Ishikawa (cell line): ENCODE measurements at regions not wholly inside any gene's neighbourhood (a gene's known extent, or its start where the extent isn't known, plus 50 kb on each side); places are given as distances from the start of the nearest gene placed in this dataset.

Experiments used
- CEBPB ChIP-seq: IDR thresholded peaks from 2 replicates; pipeline ENCODE4 v1.6.1; 2012
- CREB1 ChIP-seq: IDR thresholded peaks from 2 replicates; pipeline ENCODE4 v1.6.1; 2012; ENCODE audit warnings: low read depth
- EGR1 ChIP-seq: IDR thresholded peaks from 2 replicates; pipeline ENCODE4 v1.6.1; 2012
- EP300 ChIP-seq: IDR thresholded peaks from 2 replicates; pipeline ENCODE4 v1.6.1; 2012; ENCODE audit warnings: borderline replicate concordance
- FOXM1 ChIP-seq: IDR thresholded peaks from 2 replicates; pipeline ENCODE4 v1.6.1; 2012; ENCODE audit warnings: low read depth, borderline replicate concordance
- NFIC ChIP-seq: IDR thresholded peaks from 2 replicates; pipeline ENCODE4 v1.6.1; 2012
- RAD21 ChIP-seq: IDR thresholded peaks from 2 replicates; pipeline ENCODE4 v1.6.1; 2012; ENCODE audit warnings: low read depth
- TAF1 ChIP-seq: IDR thresholded peaks from 2 replicates; pipeline ENCODE4 v1.6.1; 2012; ENCODE audit warnings: low read depth, mild to moderate bottlenecking
- TCF12 ChIP-seq: IDR thresholded peaks from 2 replicates; pipeline ENCODE4 v1.6.1; 2012; ENCODE audit warnings: low read depth
- TEAD4 ChIP-seq: IDR thresholded peaks from 2 replicates; pipeline ENCODE4 v1.6.1; 2012
- YY1 ChIP-seq: IDR thresholded peaks from 2 replicates; pipeline ENCODE4 v1.6.1; 2012; ENCODE audit warnings: low read depth
- ZBTB7A ChIP-seq: IDR thresholded peaks from 2 replicates; pipeline ENCODE4 v1.6.1; 2012; ENCODE audit warnings: low read depth
- TF ChIP-seq, protein P1 (sequence below): IDR thresholded peaks from 2 replicates; pipeline ENCODE4 v1.6.1; 2012
- TF ChIP-seq, protein P2 (sequence below): IDR thresholded peaks from 2 replicates; pipeline ENCODE4 v1.6.1; 2012
- TF ChIP-seq, protein P3 (sequence below): IDR thresholded peaks from 2 replicates; pipeline ENCODE4 v1.6.1; 2012; ENCODE audit warnings: low read depth, mild to moderate bottlenecking

DNA sequence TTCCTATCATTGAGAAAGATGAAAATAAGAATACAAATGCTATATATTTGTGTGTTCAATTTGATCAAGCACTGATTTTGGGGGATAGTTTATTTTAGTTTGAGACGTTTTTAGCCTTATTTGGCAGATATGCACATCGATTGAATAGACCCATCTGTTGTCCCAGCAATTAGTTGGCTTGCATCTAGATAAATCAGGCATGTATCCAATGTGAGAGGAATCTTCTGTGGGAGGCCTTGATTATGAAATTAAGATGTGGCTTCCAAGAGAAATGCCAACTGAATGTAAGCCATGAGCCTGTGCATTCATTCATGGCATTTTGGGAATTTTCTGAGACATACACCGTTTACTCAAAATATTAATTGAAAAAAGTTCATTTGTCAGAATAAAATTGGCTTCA is 623.1 kb downstream of the TECRL start:
- TF ChIP-seq, protein P1, sequence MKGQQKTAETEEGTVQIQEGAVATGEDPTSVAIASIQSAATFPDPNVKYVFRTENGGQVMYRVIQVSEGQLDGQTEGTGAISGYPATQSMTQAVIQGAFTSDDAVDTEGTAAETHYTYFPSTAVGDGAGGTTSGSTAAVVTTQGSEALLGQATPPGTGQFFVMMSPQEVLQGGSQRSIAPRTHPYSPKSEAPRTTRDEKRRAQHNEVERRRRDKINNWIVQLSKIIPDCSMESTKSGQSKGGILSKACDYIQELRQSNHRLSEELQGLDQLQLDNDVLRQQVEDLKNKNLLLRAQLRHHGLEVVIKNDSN = no peak
- TF ChIP-seq ZBTB7A = no peak
- TF ChIP-seq EGR1 = no peak
- no peak for TF ChIP-seq YY1
- no peak for TF ChIP-seq RAD21
- no peak for TF ChIP-seq CREB1
- TF ChIP-seq, protein P2, sequence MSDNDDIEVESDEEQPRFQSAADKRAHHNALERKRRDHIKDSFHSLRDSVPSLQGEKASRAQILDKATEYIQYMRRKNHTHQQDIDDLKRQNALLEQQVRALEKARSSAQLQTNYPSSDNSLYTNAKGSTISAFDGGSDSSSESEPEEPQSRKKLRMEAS = no peak
- TF ChIP-seq CEBPB = no peak
- TF ChIP-seq, protein P3, sequence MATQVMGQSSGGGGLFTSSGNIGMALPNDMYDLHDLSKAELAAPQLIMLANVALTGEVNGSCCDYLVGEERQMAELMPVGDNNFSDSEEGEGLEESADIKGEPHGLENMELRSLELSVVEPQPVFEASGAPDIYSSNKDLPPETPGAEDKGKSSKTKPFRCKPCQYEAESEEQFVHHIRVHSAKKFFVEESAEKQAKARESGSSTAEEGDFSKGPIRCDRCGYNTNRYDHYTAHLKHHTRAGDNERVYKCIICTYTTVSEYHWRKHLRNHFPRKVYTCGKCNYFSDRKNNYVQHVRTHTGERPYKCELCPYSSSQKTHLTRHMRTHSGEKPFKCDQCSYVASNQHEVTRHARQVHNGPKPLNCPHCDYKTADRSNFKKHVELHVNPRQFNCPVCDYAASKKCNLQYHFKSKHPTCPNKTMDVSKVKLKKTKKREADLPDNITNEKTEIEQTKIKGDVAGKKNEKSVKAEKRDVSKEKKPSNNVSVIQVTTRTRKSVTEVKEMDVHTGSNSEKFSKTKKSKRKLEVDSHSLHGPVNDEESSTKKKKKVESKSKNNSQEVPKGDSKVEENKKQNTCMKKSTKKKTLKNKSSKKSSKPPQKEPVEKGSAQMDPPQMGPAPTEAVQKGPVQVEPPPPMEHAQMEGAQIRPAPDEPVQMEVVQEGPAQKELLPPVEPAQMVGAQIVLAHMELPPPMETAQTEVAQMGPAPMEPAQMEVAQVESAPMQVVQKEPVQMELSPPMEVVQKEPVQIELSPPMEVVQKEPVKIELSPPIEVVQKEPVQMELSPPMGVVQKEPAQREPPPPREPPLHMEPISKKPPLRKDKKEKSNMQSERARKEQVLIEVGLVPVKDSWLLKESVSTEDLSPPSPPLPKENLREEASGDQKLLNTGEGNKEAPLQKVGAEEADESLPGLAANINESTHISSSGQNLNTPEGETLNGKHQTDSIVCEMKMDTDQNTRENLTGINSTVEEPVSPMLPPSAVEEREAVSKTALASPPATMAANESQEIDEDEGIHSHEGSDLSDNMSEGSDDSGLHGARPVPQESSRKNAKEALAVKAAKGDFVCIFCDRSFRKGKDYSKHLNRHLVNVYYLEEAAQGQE = no peak
- no peak for TF ChIP-seq TEAD4
- no peak for TF ChIP-seq EP300
- TF ChIP-seq TCF12 = no peak
- TF ChIP-seq FOXM1 = no peak
- TF ChIP-seq NFIC = no peak
- TF ChIP-seq TAF1 = no peak

DNA sequence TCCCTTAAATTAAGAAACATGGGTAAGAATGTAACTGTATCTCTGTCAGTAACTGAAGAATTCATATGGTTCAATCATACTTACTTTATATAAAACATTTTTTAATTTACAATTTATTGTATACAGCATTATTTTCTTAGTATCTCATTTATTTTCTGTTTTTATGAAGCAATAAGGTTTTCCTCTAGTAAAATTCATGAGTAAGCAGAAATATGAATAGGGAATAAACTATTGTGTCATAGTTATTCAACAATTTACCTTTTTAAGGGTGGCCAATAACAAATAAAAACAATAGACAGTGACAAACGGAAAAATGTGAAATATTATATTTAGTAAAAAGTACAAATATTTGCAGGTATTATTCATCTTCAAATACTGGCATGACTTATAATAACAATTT is 624.4 kb downstream of the TECRL start:
- no peak for TF ChIP-seq FOXM1

DNA sequence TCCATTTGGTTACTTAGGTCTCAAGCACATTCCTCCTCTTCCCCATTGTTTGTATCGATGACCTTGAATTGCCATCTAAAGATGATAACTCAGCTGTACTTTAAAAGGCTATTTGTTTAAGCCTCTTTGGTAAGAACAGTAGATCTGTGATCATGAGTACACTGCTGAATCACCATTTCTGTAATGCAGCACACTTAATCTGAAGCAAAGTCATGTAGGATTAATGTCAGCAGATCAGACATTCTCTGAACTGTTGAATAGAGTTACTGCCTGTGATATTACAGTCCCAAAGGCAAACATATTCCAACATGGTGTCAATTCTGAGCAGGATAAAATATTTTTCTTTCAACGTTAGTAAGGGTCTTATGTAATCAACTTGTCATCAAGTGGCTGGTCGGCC is 631.6 kb downstream of the TECRL start:
- TF ChIP-seq, protein P2 = no peak
- TF ChIP-seq, protein P3 = no peak
- TF ChIP-seq NFIC (no peak), TEAD4 (no peak), TCF12 (no peak), FOXM1 (no peak), RAD21 (no peak), EGR1 (no peak), EP300 (no peak), TAF1 (no peak), YY1 (no peak), CEBPB (no peak), CREB1 (no peak), ZBTB7A (no peak)
- TF ChIP-seq, protein P1 = no peak

DNA sequence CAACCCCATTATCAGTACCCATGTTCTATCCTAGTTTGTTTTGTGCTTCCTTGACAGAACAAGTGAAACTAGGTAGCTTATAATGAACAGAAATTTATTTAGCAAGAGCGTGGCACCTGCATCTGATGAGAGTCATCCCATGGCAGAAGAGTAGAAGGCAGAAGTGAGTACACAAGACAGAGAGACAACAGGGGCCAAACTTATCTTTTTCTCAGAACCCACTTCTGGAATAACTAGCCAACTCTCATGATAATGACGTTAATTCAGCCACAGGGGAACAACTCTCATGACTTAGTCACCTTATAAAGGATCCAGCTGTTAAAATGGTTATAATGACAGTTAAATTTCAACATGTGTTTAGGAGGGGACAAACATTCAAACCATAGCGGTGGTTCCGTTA is 644.9 kb downstream of the TECRL start:
- TF ChIP-seq TAF1 (no peak), TEAD4 (no peak), EP300 (no peak)

DNA sequence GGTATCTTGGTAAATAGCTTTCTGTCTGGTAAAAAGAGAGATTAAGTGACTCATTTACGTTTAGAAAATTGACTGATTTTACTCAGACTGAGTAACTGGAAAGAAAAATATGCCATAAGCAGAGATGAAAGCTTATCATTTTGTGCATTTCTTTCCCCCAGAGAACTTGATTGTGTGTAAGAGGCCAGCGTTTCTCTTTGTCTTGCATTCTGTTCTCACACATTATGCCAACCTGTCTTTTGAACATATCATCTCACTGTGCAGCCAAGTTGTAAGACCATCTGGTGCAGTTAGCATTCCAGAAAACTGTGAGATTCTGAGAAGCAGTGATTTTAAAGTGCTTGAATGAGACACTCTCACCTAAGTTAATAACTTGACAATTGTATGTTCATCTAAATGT is 651.3 kb downstream of the TECRL start:
- TF ChIP-seq TEAD4 (no peak), RAD21 (no peak), EGR1 (no peak), TAF1 (no peak), ZBTB7A (no peak)
- TF ChIP-seq, protein P2 = no peak
- TF ChIP-seq, protein P1 = no peak

DNA sequence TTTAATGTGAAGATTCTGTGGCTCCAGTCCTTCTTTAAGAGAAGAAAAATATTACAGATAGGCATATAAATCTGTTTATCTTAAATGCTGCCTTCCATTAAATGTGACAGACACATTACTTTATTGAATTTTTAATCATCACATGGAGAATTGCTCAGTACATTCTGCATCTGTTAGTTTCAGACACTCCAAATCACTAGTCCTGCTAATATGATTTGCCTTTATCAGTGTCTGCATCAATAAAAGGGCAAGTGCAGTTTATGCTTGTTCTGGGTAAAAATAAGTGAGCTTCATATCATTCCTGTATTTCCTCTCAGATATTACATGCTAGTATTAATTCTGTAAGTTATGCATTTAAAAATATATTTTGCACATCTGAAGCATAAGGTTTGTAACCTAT is 666.4 kb downstream of the TECRL start:
- TF ChIP-seq CREB1 (no peak), NFIC (no peak), TEAD4 (no peak), RAD21 (no peak), TCF12 (no peak), ZBTB7A (no peak), FOXM1 (no peak), CEBPB (no peak), EGR1 (no peak), EP300 (no peak), YY1 (no peak)
- TF ChIP-seq, protein P3 = no peak
- TF ChIP-seq, protein P2 = no peak
- TF ChIP-seq, protein P1 = no peak
